A549 (cell line): ENCODE measurements at regions not wholly inside any gene's neighbourhood (a gene's known extent, or its start where the extent isn't known, plus 50 kb on each side); places are given as distances from the start of the nearest gene placed in this dataset.
"Not testable (repeated sequence)": the region's sequence is repeated elsewhere in the genome, so short reads cannot be mapped to it uniquely, and the experiment has no call there.

Source experiments
- CBX2 ChIP-seq: fragments of 200-600 bp; sonication (generic); IDR thresholded peaks from 2 replicates; pipeline ENCODE4 v1.6.1; 2016; ENCODE audit warnings: low read depth, mild to moderate bottlenecking, borderline replicate concordance
- CBX8 ChIP-seq: fragments of 200-600 bp; sonication (generic); IDR thresholded peaks from 2 replicates; pipeline ENCODE4 v1.6.1; 2016
- CTCF ChIP-seq: fragments of >200 bp; sonication (Bioruptor Twin); formaldehyde crosslinking; IDR thresholded peaks from 3 replicates; pipeline ENCODE4 v1.5.1; 2016
- E2F6 ChIP-seq: IDR thresholded peaks from 2 replicates; pipeline ENCODE4 v1.6.1; 2012; ENCODE audit warnings: low read depth, borderline replicate concordance
- ELK1 ChIP-seq: fragments of 150-350 bp; IDR thresholded peaks from 2 replicates; pipeline ENCODE4 v1.6.1; 2014; ENCODE audit warnings: low read depth, mild to moderate bottlenecking, low read length
- JUN ChIP-seq, 2 experiments: fragments of >200 bp; sonication (Bioruptor Twin); formaldehyde crosslinking; IDR thresholded peaks; 2 replicates in 1 of 2; 3 replicates in 1 of 2; pipeline ENCODE4 v1.6.1; 2016 to 2017
- POLR2A ChIP-seq: IDR thresholded peaks from 2 replicates; pipeline ENCODE4 v1.6.1; 2012; ENCODE audit warnings: mild to moderate bottlenecking, low read length
- RAD21 ChIP-seq, 2 experiments: fragments of >200 bp in 1 of 2; sonication (Bioruptor Twin) in 1 of 2; formaldehyde crosslinking in 1 of 2; IDR thresholded peaks in 1 of 2; conservative IDR thresholded peaks in 1 of 2; 2 replicates in 1 of 2; 3 replicates in 1 of 2; pipeline ENCODE4 v1.6.1; 2012 to 2018; ENCODE audit warnings: inconsistent platforms in 1 of 2
- REST ChIP-seq: fragments of 200-600 bp; sonication (generic); IDR thresholded peaks from 2 replicates; pipeline ENCODE4 v1.6.1; 2016; ENCODE audit warnings: antibody characterized with exemption, mild to moderate bottlenecking, moderate library complexity

- not testable (repeated sequence) for TF ChIP-seq POLR2A; REST; CBX2; ELK1; E2F6; RAD21 (conservative IDR thresholded peaks at IDR 0.05 in 1 of 2, IDR thresholded peaks at IDR 0.05 in 1 of 2); JUN (IDR thresholded peaks at IDR 0.05); CBX8; CTCF
Measured at GRCh38 chrX:93344287-93344686, 329.1 kb downstream of the NAP1L3 start.
